HG03175 (cell line): ENCODE measurements at regions not wholly inside any gene's neighbourhood (a gene's known extent, or its start where the extent isn't known, plus 50 kb on each side); places are given as distances from the start of the nearest gene placed in this dataset.
A peak's percentile ranks its signal among the peaks of the same experiment; 100 is the strongest.

ENCODE experiments used
- ATAC-seq: cut with Tn5 transposase; IDR thresholded peaks from one replicate; pipeline ENCODE4 v1.9.1; 2021; ENCODE audit warnings: mild to moderate bottlenecking, moderate library complexity; ENCODE audit not compliant: unreplicated experiment

DNA sequence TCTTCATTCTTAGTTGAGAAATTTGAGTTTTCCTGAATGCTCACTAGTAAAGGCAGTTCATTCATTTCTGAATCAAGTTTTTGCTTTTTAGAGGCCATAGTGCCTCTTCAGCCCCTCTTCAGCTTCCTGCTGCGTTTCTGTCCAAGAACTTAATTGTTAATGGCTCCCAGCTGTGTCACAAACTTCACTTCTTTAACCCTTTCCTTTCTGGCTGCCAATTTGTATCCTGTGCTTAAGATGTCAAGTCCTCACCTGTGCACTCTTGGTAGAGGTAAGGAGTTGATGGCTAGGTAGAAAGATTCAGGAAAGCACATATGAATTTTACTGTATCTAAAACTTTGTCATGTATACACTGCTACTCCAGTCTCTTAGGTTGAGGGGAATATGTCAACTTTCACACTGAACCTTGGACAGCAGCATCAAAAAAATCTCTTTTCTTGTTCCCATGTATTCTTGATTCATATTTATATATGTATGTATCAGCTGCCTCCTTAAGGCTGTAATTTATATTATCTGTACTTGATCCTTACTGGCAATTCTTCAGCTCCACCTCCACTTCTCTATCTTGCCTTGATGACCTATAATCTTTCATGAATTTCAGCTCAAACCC is 612.8 kb downstream of the LMO4 start:
- no peak for ATAC-seq

DNA sequence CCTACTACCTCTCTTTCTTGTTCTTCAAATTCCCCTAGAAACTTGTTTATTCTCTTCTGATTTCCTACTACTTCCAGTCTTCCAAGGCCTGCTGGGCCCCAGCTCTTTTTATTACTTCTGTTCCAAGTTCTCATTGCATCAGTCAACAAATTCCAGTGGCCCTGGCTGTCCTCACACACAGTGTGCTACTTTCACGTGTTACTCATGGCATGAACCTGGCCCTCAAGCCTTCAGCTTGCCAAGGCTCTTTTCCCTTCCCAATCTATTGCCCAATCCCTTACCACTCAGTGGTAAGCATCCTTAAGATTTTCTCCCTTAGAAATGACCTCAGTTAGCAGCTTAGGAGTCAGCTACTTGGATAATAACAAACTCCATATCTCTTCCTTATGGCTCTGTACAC is 613.5 kb downstream of the LMO4 start:
- no peak for ATAC-seq

DNA sequence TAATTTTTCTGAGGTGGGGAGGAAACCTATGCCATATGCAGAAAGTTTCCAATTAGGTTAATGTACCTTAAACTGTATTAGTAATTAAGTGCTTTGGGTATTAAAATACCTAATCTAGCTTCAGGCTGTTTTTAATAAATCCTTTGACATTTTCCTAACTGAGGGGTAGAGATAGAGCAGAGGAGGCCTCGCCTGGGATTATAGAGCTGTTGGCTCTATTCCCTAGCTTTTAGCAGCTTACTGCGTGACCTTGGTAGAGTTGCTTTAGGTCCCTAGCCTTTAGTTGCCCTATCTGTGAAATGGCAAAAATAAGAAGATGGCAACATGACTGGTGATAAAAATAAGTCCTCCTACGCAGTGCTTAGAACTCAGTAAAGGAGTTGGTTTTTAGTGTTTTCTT is 621.0 kb downstream of the LMO4 start:
- ATAC-seq = no peak

DNA sequence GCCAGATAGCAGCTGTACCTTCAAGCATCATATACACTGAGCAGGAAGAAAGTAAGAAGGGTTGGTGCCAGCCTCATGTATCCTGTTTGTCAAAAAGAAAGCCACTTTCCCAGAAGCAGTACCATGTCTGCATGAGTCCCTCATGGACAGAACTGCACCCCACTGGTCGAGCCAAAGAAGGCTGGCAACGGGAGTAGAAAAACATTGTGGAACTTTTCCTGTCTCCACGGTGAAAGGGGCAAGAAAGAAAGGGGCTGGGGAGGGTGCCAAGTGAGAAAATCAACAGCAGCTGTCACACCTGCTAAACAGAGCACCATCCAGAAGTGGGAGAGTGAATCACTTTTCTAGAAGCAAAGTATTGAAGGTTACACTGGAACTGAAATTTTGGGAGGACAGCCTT is 621.7 kb downstream of the LMO4 start:
- ATAC-seq = no peak

DNA sequence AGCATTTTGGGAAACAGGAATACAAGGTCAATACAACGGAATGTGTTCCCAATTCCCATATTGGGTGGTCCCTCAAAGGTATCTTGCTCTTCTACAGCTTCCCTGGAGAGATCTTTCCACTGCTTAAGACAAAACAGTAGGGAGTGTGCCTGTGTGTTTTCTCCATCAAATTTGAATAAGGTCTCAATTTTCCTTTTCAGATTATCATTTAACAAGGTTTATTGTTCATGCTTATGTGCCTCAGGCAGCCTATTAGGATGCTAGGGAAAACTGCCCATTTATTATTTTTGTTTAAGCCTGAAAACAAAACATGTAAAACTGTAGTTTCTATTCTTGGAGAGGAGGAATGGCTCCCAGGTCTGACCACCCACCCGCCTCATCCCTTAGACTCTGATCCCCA is 622.7 kb downstream of the LMO4 start:
- ATAC-seq = no peak

DNA sequence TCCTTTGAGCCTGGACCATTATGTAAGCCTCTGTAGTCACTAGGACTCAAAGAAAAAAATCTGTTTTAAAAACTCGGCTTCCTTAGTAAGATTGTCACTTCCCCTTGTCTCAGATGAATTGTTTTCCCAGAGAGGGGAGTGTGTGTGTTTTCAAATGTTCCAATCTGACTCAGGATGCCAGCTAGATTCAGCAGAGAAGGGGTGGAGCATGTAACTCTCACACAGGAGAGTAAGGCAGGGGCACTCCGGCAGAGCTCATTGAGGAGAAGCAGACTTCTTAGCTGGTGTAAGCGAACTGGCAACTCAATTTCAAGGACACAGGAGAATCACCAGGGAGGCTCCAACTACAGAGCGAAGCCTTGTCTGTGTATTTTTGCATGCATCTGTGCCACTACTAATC is 623.2 kb downstream of the LMO4 start:
- no peak for ATAC-seq

DNA sequence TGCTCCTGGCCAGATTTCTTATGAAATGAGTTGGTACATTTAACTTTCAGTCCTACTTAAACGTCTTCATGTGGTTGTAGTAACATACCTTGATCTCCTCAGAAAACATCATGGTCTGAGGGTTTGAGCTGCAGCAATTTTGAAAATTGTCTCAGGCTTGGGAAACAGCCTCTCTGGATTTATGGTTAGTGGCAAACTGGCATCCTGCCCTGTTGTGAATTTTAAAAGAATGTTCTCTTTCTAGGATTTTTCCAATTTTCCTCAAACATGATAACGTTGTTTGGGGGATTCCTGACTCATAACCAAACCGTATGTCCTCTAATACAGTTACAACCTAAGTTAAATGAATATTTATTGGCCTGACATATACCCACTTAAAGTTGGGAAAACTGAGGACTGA is 624.4 kb downstream of the LMO4 start:
- no peak for ATAC-seq

DNA sequence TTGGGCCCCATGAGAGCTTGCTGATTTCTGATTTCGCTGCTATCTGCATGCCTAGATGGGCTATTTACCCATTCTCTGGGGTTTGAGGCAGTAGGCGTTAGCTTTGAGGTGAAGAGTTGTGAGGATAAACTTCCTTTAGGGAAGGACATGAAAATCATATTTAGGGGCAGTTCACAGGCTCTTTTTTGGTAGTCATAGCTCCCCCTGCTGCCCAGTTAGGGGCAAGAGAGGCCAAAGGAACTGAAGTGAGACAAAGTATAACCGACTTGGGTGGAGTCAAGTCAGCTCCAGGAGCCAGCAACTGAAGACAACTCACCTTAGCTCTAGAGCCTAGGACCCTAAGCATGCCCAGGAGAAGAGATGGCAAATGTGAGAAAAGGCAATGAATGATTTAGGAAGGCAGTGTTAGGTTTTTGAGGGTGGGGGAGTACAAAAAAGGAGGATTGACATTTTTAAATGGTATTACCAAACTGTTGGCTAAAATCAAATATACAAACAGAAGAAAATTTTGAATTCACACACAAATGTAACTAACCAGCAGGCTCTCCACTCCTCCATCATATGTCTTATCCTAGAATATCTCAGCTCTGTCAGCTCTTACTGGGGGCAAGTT is 625.2 kb downstream of the LMO4 start:
- peak; percentile 82 for ATAC-seq

DNA sequence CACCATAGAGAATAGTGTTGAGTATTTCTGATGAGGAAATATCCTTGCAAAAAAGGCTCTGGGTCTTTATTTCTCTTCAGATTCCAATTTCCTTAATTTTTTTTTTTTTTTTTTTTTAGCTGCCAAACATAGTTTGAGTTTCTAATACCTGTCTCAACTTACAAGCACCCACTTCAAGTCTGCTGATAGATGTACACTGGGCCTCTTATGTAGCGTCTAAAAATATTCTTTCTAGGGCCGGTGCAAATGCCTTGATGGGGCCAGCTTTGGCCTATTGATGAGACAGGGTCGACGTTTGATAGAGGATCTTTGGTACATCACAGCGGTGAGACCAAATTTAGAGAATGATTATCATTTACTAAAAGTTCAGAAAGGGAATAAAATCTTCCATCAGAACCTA is 626.4 kb downstream of the LMO4 start:
- ATAC-seq = no peak

DNA sequence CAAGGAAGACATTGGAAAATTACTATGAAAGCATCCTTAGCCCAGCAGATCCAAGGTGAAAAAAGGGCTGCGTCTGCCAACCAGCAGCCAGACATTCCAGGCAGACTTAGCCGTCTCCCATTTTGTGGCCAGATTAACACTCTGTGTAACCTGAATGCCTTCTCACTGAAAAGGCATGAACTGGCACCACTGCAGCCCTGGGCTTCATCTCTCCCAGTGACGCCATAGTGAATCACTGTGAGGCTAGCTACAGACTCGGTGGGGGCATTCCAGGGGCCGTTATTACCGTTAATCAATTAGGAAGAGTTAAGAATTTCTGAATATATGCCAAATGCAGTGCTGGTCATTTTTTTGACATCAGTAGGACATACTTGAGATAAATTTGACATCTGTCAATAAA is 627.4 kb downstream of the LMO4 start:
- ATAC-seq = no peak

DNA sequence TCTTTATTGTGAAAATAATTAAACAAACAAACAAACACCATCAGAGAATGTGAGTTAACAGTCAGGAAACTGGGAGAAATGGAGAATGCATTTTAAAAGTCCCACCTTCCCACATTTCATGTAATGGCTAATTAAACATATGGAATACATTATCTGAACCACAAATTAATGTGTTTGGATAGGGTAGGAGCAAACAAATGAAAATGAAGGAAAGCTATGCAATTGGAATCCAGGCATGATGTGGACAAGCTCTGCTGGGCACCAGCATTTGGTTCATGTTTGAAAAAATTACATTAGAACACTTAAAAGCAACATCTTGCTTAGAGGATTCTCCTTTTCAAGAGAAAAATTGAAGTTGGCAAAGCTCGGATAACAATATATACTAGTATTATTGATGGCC is 628.1 kb downstream of the LMO4 start:
- ATAC-seq = no peak

DNA sequence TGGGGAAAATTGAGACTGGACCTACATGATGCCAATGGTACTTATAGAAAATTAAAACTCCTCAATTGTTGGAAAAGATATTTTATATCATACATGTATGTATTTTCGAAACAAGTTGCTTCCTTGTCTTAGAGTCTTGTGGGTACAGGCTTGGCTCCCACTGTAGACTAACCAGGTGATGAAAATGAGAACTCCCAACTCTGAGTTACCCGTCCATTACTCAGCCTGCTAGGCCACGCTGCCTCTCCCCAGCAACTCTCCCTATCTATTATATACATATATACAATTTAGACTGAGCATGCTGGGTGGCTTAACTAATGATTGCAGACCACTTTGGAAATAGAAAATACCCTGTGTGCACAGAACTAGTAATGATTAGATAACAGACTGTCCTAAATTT is 628.7 kb downstream of the LMO4 start:
- no peak for ATAC-seq

DNA sequence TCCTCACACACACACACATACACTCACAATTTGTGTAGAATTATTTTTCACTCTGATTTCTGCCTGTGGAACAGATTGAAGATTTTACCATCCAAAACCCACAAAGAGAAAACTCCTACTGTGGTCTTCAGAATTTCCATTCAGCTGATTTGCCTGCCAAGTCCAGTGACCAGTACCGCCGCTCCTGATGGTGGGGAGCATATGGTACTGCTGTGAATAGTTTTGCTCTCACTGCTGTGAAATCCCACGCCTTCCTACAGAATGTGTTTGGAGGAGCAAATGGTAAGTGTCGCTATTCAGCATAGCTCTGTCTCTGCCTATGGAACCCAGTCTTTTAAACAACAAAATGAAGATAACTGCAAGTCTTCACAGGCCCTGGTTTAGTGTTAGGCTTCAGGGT is 629.5 kb downstream of the LMO4 start:
- ATAC-seq = no peak

DNA sequence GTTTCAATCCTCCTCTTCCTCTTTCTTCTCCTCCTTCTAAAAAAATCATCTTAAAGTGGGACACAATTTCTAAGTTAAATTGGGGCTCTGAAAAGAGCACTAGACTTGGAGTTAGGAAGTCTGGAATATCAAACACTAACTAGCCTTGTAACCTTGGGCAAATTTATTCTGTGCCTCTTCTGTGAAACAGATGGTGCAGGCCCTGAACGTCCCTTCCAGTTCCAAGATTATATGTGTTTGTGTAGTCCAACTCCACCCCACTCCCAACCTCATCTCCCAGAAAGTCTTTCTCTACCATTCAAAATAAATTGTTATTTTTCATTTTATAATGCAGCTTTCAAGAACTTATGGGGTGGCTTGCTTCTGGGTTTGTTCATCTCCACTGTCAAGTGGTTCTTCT is 630.0 kb downstream of the LMO4 start:
- ATAC-seq = no peak

DNA sequence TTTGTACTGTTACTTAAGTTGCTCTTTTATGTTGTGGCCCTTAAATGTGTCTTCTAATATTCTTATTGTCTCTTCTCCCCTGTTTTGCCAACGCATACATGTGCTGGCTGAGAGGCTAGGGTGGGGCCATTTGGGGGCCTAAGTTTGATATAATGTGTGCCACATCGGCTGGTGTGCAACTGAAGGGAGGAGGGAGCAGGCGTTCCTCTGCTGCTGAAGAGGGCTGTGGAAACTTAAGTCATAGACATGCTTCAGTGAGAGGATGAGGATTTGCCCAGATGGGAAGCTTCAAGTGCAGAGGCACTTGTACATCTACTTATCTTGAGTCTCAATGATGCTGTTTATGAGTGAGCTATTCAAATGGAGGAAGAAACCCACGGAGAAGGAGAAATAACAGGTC is 630.6 kb downstream of the LMO4 start:
- no peak for ATAC-seq

DNA sequence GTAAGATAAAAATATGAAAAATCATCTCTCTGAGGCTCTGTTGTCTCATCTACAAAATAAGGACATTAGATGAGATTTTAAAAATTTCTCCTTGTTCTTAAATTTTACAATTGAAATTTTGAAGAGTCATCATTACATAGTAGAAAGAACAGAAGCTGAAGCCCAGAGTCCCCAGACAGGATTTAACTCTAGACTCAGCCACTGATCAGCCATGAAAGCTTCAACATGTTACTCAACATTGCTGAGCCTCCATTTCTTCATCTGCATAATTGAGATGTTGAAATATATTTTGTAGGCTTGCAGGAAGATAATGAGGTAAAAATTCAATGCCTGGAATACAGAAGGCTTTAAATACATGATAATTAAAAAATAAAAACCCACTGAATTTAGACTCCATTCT is 633.3 kb downstream of the LMO4 start:
- no peak for ATAC-seq

DNA sequence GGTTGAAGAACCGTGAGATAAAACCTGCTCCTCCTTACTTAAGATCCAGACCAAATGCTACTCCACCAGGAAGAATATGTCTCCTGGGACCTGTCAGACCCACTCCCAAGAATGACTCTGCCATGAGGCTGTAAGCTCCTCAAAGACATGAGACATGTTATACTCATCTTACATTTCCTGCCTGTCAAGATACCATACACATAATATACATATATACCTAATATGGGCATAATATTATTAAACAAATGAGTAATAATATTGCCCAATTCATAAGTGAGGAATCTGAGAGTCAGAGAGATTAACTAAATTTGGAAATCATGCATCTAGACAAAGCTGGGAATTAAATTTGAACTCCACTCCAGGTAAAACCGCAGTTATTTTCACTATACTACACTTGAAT is 634.9 kb downstream of the LMO4 start:
- no peak for ATAC-seq

DNA sequence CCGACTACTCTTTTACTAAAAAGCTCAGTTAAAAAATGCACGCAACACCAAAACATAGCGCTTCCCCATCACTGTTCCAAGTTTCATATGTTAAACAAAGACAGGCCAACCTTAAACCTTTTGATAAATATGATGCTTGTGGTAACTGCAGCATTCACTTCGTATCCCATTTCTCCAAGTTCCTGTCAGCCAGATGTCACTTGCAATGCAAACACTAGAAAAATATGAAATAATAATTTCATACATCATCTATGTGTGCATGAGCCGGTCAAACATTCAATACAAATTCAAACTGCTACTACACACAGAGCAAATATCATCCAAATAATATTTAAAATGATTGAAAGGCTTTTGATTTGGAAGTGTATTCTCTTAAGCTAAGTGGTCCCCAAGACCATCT is 636.5 kb downstream of the LMO4 start:
- ATAC-seq = no peak

DNA sequence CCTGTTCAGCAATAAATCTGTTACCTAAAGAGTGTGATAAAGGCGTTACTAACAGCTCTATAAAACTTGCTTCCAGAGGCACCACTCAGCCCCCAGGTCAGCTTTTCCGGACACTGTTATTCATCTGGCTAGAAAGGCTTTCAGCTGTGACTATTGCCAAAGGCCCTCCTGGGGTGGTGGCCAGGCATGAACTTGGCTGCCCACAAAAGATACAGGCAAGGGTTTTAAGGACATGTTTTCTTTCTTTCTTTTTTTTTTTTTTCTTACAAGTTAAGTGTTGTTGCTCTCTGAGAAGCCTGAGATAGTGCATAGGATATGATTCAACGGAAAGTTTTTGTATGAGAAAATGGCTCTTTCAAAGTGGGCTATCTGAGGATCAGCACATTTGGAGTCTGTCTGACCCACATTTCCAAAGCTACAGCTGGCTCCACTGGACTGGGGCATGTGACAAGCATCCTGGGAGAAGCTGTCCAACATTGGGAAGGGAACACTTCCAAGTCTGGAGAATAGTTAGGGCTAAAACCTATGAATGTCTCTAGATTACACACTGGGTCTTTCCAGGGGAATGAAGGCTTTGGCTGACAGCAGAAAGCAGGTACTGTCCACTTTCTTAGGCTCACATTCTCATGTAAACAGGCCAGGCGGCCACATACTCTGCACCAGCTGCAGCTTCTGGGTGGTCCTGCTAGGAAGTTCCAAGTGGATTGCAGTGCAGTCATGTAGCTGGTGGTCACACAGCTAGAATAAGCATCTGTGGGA is 639.7 kb downstream of the LMO4 start:
- ATAC-seq = no peak

DNA sequence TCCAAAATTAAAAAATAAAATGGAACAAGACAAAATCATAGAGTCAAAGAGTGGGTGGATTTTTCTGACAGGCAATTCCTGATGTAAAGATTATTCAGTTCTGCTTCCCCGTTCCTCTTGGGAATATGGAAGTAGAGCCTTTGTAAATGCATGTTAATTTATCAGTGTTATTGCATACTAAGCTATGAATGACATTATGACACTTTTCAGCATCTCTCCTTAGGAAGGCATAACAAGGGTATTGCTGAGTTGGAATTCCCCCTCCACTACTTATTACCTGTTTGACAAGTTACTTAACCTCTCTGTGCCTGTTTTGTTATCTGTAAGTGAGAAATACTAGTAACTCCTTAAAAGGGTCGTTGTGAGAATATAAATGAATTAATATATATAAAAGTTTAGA is 640.4 kb downstream of the LMO4 start:
- ATAC-seq = no peak

DNA sequence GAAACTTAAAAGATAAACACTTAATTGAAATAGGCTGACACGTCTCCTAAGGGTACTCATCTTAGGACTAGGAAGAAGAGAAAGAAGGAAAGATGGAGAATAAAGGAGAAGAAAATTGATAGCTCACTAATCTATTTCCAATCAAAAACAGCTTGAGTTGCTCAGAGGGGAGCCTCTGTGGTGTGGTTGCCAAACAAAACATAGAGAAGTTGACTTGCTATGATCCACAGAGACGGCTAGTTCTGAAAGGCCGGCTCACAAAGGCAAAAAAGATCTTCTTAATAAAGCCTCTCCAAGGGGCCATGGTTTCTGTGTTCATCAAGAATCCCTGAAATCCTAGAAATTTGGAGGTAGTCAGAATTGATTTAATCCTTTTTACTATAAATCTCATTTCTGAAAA is 644.1 kb downstream of the LMO4 start:
- ATAC-seq = no peak

DNA sequence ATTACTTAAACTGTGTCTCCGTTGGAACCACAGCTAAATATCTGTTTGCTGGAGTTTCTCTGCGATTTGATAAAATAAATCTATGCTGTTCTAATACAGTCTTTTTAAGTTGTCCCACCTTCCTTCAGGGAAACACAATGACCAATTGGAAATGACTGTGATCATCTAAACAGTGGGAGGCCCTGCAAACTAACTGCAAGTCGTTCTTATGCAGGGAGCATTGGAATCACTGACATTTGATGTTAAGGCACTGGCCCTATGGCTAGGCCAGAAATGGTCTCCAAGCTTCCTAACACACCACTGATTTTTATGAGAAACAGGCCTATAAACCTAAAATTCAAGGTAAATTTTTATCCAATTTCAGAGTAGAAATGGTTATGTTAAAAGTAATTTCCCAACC is 645.2 kb downstream of the LMO4 start:
- ATAC-seq = no peak

DNA sequence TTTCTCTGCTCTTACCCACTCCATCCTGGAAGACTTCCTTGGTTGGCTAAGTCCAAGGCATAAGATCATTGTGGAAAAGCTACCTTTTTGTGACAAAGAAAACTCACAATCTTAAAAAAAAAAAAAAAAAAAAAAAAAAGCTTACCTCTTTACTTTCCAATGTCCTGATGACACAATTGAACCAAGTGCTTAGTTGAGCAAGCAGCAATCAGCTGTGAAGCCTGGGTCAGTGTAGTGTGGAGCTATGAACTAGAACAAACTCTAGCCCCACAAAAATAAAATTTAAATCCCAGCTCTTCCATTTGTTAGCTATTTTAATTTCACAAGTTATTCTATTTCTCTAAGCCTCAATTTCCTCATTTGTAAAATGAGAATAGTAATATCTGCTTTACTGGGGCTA is 647.6 kb downstream of the LMO4 start:
- ATAC-seq = no peak
